Endothelial cell of umbilical vein (primary cell): ENCODE measurements at regions not wholly inside any gene's neighbourhood (a gene's known extent, or its start where the extent isn't known, plus 50 kb on each side); places are given as distances from the start of the nearest gene placed in this dataset.

Experiments
- BruUV-seq: library from RNA; stranded (reverse); fragments of 400-500 nt; replicated peaks from 2 replicates; lab custom pipeline; 2021; lab: Mats Ljungman, UMichigan
- CTCF ChIA-PET: fragments of 300-600, 350-600 bp; sonication (Branson Sonifier 250); formaldehyde crosslinking; loops from one replicate; lab custom pipeline; 2021; ENCODE audit warnings: antibody characterized with exemption, inconsistent platforms; lab: Charles Lee
- POLR2A ChIA-PET: fragments of 300-600, 350-600 bp; sonication (Branson Sonifier 250); formaldehyde crosslinking; loops from one replicate; lab custom pipeline; 2021; ENCODE audit warnings: antibody characterized with exemption, inconsistent platforms; lab: Charles Lee
- DNase-seq: peaks from one replicate; pipeline ENCODE4 v3.0.0-alpha.2; 2011; ENCODE audit warnings: low read depth, low spot score
- FAIRE-seq: peaks from 2 replicates; lab custom pipeline; 2011; peaks lifted over from hg19 to GRCh38; lab: Jason Lieb, UNC
- H2AFZ ChIP-seq: 2 replicates; pipeline ENCODE4 v1.6.0; 2012; ENCODE audit warnings: low read depth, low read length, control low read depth, inconsistent platforms
- H3K27ac ChIP-seq: 2 replicates; pipeline ENCODE4 v1.5.1; 2011; ENCODE audit warnings: low read depth, mild to moderate bottlenecking, control low read depth, low read length, moderate library complexity; ENCODE audit not compliant: insufficient read depth
- H3K27me3 ChIP-seq, 2 experiments: 2 replicates each; pipeline versions ENCODE4 v1.6.0 to v1.6.1; 2011; ENCODE audit warnings: low read length in 2 of 2, mixed read lengths in 1 of 2; ENCODE audit not compliant: control insufficient read depth in 2 of 2, insufficient read depth in 2 of 2
- H3K36me3 ChIP-seq, 2 experiments: 2 replicates in 1 of 2; 3 replicates in 1 of 2; pipeline ENCODE4 v1.5.1; 2011; ENCODE audit warnings: low read length in 2 of 2, mild to moderate bottlenecking in 1 of 2, moderate library complexity in 1 of 2; ENCODE audit not compliant: control insufficient read depth in 2 of 2, insufficient read depth in 2 of 2; ENCODE audit errors: extremely low read depth in 1 of 2
- H3K4me1 ChIP-seq: 3 replicates; pipeline ENCODE4 v1.5.1; 2011; ENCODE audit warnings: mild to moderate bottlenecking, low read length; ENCODE audit not compliant: control insufficient read depth, insufficient read depth; ENCODE audit errors: extremely low read depth
- H3K4me2 ChIP-seq: 2 replicates; pipeline ENCODE4 v1.6.1; 2011; ENCODE audit warnings: low read length, control low read depth, mixed read lengths; ENCODE audit not compliant: insufficient read depth
- H3K4me3 ChIP-seq, 3 experiments: fragments of 200-600 bp in 1 of 3; sonication (generic), shearing (Covaris generic) in 1 of 3; replicated peaks in 1 of 3; 2 replicates each; pipeline ENCODE4 v1.5.1; 2011 to 2016; ENCODE audit warnings: control low read depth in 3 of 3, low read length in 3 of 3, mild to moderate bottlenecking in 2 of 3, inconsistent platforms in 1 of 3, low read depth in 1 of 3, moderate library complexity in 1 of 3; ENCODE audit not compliant: insufficient read depth in 1 of 3
- H3K79me2 ChIP-seq: 2 replicates; pipeline ENCODE4 v1.6.0; 2012; ENCODE audit warnings: low read length, inconsistent platforms; ENCODE audit not compliant: control insufficient read depth, insufficient read depth
- H3K9ac ChIP-seq: replicated peaks from 2 replicates; pipeline ENCODE3; 2011; ENCODE audit warnings: low read length, control low read depth; ENCODE audit not compliant: insufficient read depth; ENCODE audit errors: extremely low read depth
- H3K9me1 ChIP-seq: replicated peaks from 3 replicates; pipeline ENCODE4 v1.6.0; 2011; ENCODE audit warnings: mild to moderate bottlenecking, low read length; ENCODE audit not compliant: control insufficient read depth, insufficient read depth; ENCODE audit errors: extremely low read depth
- H3K9me3 ChIP-seq: replicated peaks from 2 replicates; pipeline ENCODE4 v1.5.1; 2012; ENCODE audit warnings: low read length, inconsistent platforms; ENCODE audit not compliant: control insufficient read depth, insufficient read depth
- H4K20me1 ChIP-seq: replicated peaks from 2 replicates; pipeline ENCODE3; 2011; ENCODE audit warnings: mild to moderate bottlenecking, low read length; ENCODE audit not compliant: control insufficient read depth, insufficient read depth; ENCODE audit errors: extremely low read depth
- EZH2 ChIP-seq: IDR thresholded peaks from 2 replicates; pipeline ENCODE4 v1.6.1; 2012; ENCODE audit warnings: borderline replicate concordance, low read depth, mild to moderate bottlenecking, moderate library complexity, low read length, inconsistent platforms; ENCODE audit not compliant: severe bottlenecking
- FOS ChIP-seq: IDR thresholded peaks from 2 replicates; pipeline ENCODE4 v1.6.1; 2011; ENCODE audit warnings: mild to moderate bottlenecking, low read length, moderate library complexity, borderline replicate concordance; ENCODE audit not compliant: insufficient read depth
- MAX ChIP-seq: IDR thresholded peaks from 2 replicates; pipeline ENCODE4 v1.6.1; 2011; ENCODE audit not compliant: insufficient read depth, insufficient read length
- MYC ChIP-seq: IDR thresholded peaks from one replicate; pipeline ENCODE4 v1.6.1; 2011; ENCODE audit warnings: mild to moderate bottlenecking, low read depth, low read length
- POLR2A ChIP-seq: IDR thresholded peaks from 2 replicates; pipeline ENCODE4 v1.6.1; 2012; ENCODE audit warnings: low read depth, mild to moderate bottlenecking, control low read depth, low read length
- POLR2AphosphoS5 ChIP-seq: IDR thresholded peaks from 2 replicates; pipeline ENCODE4 v1.6.1; 2012; ENCODE audit warnings: low read depth, mild to moderate bottlenecking, control low read depth, low read length, moderate library complexity; ENCODE audit not compliant: insufficient read depth
- dilution Hi-C: fragments of 300-500 bp; cut with MboI; formaldehyde crosslinking; loops from one replicate; pipeline ENCODE4 v1.15.0; 2019; ENCODE audit warnings: low sequenced_read_pairs; ENCODE audit not compliant: extremely low pct_ligation_motif_present
- intact Hi-C: fragments of 100-400 bp; cut with micrococcal nuclease; formaldehyde crosslinking; loops from one replicate; pipeline ENCODE4 v1.10.0; 2022

DNA sequence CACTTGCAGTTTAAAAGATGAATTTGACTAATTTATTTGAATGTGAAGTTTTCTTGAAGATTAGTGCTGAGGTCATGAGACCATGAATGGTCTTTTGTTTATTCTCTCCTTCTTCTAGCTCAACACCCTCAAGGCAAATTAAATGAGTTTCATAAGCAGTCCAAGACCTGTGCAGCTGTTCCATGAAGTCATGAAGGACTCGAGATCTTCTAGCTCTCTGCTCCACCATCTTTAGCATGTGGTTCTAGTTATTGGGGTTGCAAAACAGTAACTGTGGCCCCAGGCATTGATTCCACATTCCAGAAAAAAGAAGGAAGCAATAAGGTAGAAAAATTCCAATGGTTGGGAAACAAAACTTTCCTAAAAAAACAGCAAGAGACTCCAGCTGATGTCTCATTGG lies 84.2 kb upstream of the HS3ST1 start:
- H4K20me1 ChIP-seq, result no peaks in the 10 kb centered on the region
- dilution Hi-C loops (no loop called here), intact Hi-C loops (no loop called here)
- peaks cover 8% of the 10 kb centered on the region for H3K4me1 ChIP-seq
- BruUV-seq, result no TSS peak
- H3K9me1 ChIP-seq, result no peaks in the 10 kb centered on the region
- H3K27me3 ChIP-seq, result no peaks in the 10 kb centered on the region
- DNase-seq (no peak), FAIRE-seq (no peak)
- TF ChIP-seq FOS (no peak), MYC (no peak), POLR2A (no peak), MAX (no peak), POLR2AphosphoS5 (no peak), EZH2 (no peak)
- H3K4me2 ChIP-seq, result no peak overlapping the region
- CTCF ChIA-PET, result interaction anchor here (1.1 to 1.7 kb wide), 8 partner anchors 11 to 235 kb away, joined by 3 to 5 read pairs (median 4); no protein-coding TSS in a partner anchor
- H3K27ac ChIP-seq, result no peak overlapping the region
- no peak overlapping the region for H2AFZ ChIP-seq
- POLR2A ChIA-PET, result interaction anchor here (0.9 kb wide), 1 partner anchor 10 kb away, joined by 3 read pairs; no protein-coding TSS in a partner anchor
- H3K9ac ChIP-seq, result no peak overlapping the region
- H3K4me3 ChIP-seq, result no peak overlapping the region
- no peaks in the 10 kb centered on the region for H3K79me2 ChIP-seq
- no peaks in the 10 kb centered on the region for H3K36me3 ChIP-seq
- no peaks in the 10 kb centered on the region for H3K9me3 ChIP-seq

DNA sequence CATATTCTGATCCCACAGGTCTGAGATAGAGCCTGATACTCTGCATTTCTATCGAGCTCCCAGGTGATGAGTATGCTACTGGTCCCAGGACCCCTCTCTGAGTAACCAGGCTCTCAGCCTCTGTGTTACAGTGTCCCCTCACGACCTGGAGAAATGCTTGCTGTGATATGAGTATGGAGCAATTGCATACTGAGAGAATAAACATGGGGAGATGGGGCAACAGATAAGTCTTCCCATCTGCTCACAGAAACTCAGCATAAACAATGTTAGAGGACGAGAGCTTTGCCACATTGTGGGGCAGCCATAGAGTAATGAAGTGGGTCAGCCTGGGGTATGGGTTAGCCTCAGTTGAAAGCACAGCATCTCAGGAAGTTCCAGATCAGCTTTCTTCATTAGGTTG lies 82.6 kb upstream of the HS3ST1 start:
- Histone ChIP-seq H3K27ac (no peak overlapping the region), H3K4me1 (peaks cover 8% of the 10 kb centered on the region), H2AFZ (no peak overlapping the region), H3K9me3 (no peaks in the 10 kb centered on the region), H3K4me3 (no peak overlapping the region), H3K9ac (no peak overlapping the region), H3K27me3 (no peaks in the 10 kb centered on the region), H3K79me2 (no peaks in the 10 kb centered on the region), H4K20me1 (no peaks in the 10 kb centered on the region), H3K36me3 (no peaks in the 10 kb centered on the region), H3K4me2 (no peak overlapping the region), H3K9me1 (no peaks in the 10 kb centered on the region)
- no TSS peak for BruUV-seq
- POLR2A ChIA-PET, result no interaction called here
- no peak for DNase-seq
- intact Hi-C loops, result no loop called here
- TF ChIP-seq FOS, result no peak
- dilution Hi-C loops, result no loop called here
- no peak for FAIRE-seq
- CTCF ChIA-PET, result interaction anchor here (1.5 to 1.7 kb wide), 2 partner anchors 107 to 208 kb away, joined by 4 read pairs; no protein-coding TSS in a partner anchor
